ENCODE measurements at regions not wholly inside any gene's neighbourhood (a gene's known extent, or its start where the extent isn't known, plus 50 kb on each side); places are given as distances from the start of the nearest gene placed in this dataset.

- Histone ChIP-seq H3K27ac (ENCODE audit: low read length) (no peak overlapping the region), H3F3A (ENCODE audit: insufficient read depth, low read length, poor library complexity, severe bottlenecking) (no peaks in the 10 kb centered on the region), H3K9me3 (ENCODE audit: low read length) (no peaks in the 10 kb centered on the region), H3K4me3 (ENCODE audit: low read length) (no peak overlapping the region), H3K36me3 (ENCODE audit: insufficient read depth, low read length) (no peaks in the 10 kb centered on the region), H3K9me2 (ENCODE audit: insufficient read depth, low read length) (no peaks in the 10 kb centered on the region), H3K9ac (ENCODE audit: low read length) (no peak overlapping the region), H3K79me2 (replicated peaks; ENCODE audit: insufficient read depth, low read length) (no peaks in the 10 kb centered on the region), H3K27me3 (ENCODE audit: insufficient read depth, low read depth, low read length) (no peaks in the 10 kb centered on the region), H4K20me1 (ENCODE audit: insufficient read depth) (no peaks in the 10 kb centered on the region), H2AFZ (ENCODE audit: low read depth, low read length) (no peak overlapping the region), H3K4me2 (ENCODE audit: low read length) (no peak overlapping the region)
- TF ChIP-seq SMC3 (conservative IDR thresholded peaks at IDR 0.05; ENCODE audit: poor library complexity) (no peak), TAF1 (IDR thresholded peaks at IDR 0.05; ENCODE audit: low read depth) (no peak), REST (IDR thresholded peaks at IDR 0.05; ENCODE audit: borderline replicate concordance) (no peak), EP300 (conservative IDR thresholded peaks at IDR 0.05; ENCODE audit: poor library complexity, severe bottlenecking) (no peak), RAD21 (conservative IDR thresholded peaks at IDR 0.05) (no peak), CTCF (IDR thresholded peaks at IDR 0.05; ENCODE audit: poor library complexity, severe bottlenecking) (no peak), POLR2AphosphoS5 (IDR thresholded peaks at IDR 0.05) (no peak), EZH2 (IDR thresholded peaks at IDR 0.05; ENCODE audit: borderline replicate concordance, insufficient read depth, low read length, poor library complexity, severe bottlenecking) (no peak), MXI1 (conservative IDR thresholded peaks at IDR 0.05; ENCODE audit: poor library complexity, severe bottlenecking) (no peak)
These were observed 370.6 kb downstream of the DMRTA1 start for GRCh38 chr9:22817181-22817580.

GRCh38 chr9:22829236-22829635 is 382.6 kb downstream of the DMRTA1 start:
- H3K9me2 ChIP-seq (ENCODE audit: insufficient read depth, low read length): no peaks in the 10 kb centered on the region
- no peaks in the 10 kb centered on the region for H4K20me1 ChIP-seq (ENCODE audit: insufficient read depth)
- no peaks in the 10 kb centered on the region for H3K79me2 ChIP-seq (replicated peaks; ENCODE audit: insufficient read depth, low read length)
- no peak overlapping the region for H2AFZ ChIP-seq (ENCODE audit: low read depth, low read length)
- TF ChIP-seq SMC3 (conservative IDR thresholded peaks at IDR 0.05; ENCODE audit: poor library complexity): no peak
- TF ChIP-seq TAF1 (IDR thresholded peaks at IDR 0.05; ENCODE audit: low read depth): no peak
- no peak for TF ChIP-seq POLR2AphosphoS5 (IDR thresholded peaks at IDR 0.05)
- TF ChIP-seq CTCF (IDR thresholded peaks at IDR 0.05; ENCODE audit: poor library complexity, severe bottlenecking): no peak
- no peak for TF ChIP-seq EP300 (conservative IDR thresholded peaks at IDR 0.05; ENCODE audit: poor library complexity, severe bottlenecking)
- no peak for TF ChIP-seq MXI1 (conservative IDR thresholded peaks at IDR 0.05; ENCODE audit: poor library complexity, severe bottlenecking)
- no peak for TF ChIP-seq RAD21 (conservative IDR thresholded peaks at IDR 0.05)
- TF ChIP-seq REST (IDR thresholded peaks at IDR 0.05; ENCODE audit: borderline replicate concordance): no peak
- no peak for TF ChIP-seq EZH2 (IDR thresholded peaks at IDR 0.05; ENCODE audit: borderline replicate concordance, insufficient read depth, low read length, poor library complexity, severe bottlenecking)
- no peaks in the 10 kb centered on the region for H3K27me3 ChIP-seq (ENCODE audit: insufficient read depth, low read depth, low read length)
- H3K27ac ChIP-seq (ENCODE audit: low read length): no peak overlapping the region
- no peak overlapping the region for H3K4me2 ChIP-seq (ENCODE audit: low read length)
- H3K9me3 ChIP-seq (ENCODE audit: low read length): no peaks in the 10 kb centered on the region
- no peak overlapping the region for H3K4me3 ChIP-seq (ENCODE audit: low read length)
- no peak overlapping the region for H3K9ac ChIP-seq (ENCODE audit: low read length)
- no peaks in the 10 kb centered on the region for H3F3A ChIP-seq (ENCODE audit: insufficient read depth, low read length, poor library complexity, severe bottlenecking)
- no peaks in the 10 kb centered on the region for H3K36me3 ChIP-seq (ENCODE audit: insufficient read depth, low read length)
